ENCODE measurements at regions not wholly inside any gene's neighbourhood (a gene's known extent, or its start where the extent isn't known, plus 50 kb on each side); places are given as distances from the start of the nearest gene placed in this dataset.

- no peaks in the 10 kb centered on the region for H3K9me3 Mint-ChIP-seq
- DNase-seq (no peak), ATAC-seq (replicated peaks in 1 of 2) (no peak)
- no peaks in the 10 kb centered on the region for H3K36me3 Mint-ChIP-seq (ENCODE audit: insufficient read depth in 2 of 2)
- H3K27me3 Mint-ChIP-seq (ENCODE audit: low read depth): peaks cover 7% of the 10 kb centered on the region
- no peaks in the 10 kb centered on the region for H3K4me1 Mint-ChIP-seq (ENCODE audit: low read depth)
- H3K4me3 Mint-ChIP-seq: no peak overlapping the region
- no peak overlapping the region for H3K27ac Mint-ChIP-seq
Measured at GRCh38 chr11:45597097-45597496, 68.3 kb downstream of the CHST1 start.

GRCh38 chr11:45596571-45596970, 68.9 kb downstream of the CHST1 start:
- Mint-ChIP-seq H3K27me3 (ENCODE audit: low read depth) (peaks cover 7% of the 10 kb centered on the region), H3K36me3 (ENCODE audit: insufficient read depth in 2 of 2) (no peaks in the 10 kb centered on the region)
- ATAC-seq (replicated peaks in 1 of 2): no peak

GRCh38 chr11:45593992-45594391, 71.4 kb downstream of the CHST1 start:
- Mint-ChIP-seq H3K27ac (no peak overlapping the region), H3K4me3 (no peak overlapping the region), H3K9me3 (no peaks in the 10 kb centered on the region), H3K27me3 (ENCODE audit: low read depth) (no peaks in the 10 kb centered on the region), H3K4me1 (ENCODE audit: low read depth) (no peaks in the 10 kb centered on the region), H3K36me3 (ENCODE audit: insufficient read depth in 2 of 2) (no peaks in the 10 kb centered on the region)
- no peak for ATAC-seq (replicated peaks in 1 of 2)
- no peak for DNase-seq

More at GRCh38 chr11:45596571-45596970, 68.9 kb downstream of the CHST1 start:
- no peaks in the 10 kb centered on the region for H3K4me1 Mint-ChIP-seq (ENCODE audit: low read depth)
- no peak for DNase-seq
- H3K27ac Mint-ChIP-seq: no peak overlapping the region
- H3K4me3 Mint-ChIP-seq: no peak overlapping the region
- no peaks in the 10 kb centered on the region for H3K9me3 Mint-ChIP-seq

GRCh38 chr11:45592636-45593035, 72.8 kb downstream of the CHST1 start:
- Mint-ChIP-seq H3K4me1 (ENCODE audit: low read depth) (no peaks in the 10 kb centered on the region), H3K36me3 (ENCODE audit: insufficient read depth in 2 of 2) (no peaks in the 10 kb centered on the region), H3K4me3 (no peak overlapping the region), H3K27me3 (ENCODE audit: low read depth) (no peaks in the 10 kb centered on the region), H3K27ac (no peak overlapping the region), H3K9me3 (no peaks in the 10 kb centered on the region)
- DNase-seq (no peak), ATAC-seq (replicated peaks in 1 of 2) (no peak)

GRCh38 chr11:45590743-45591142, 74.7 kb downstream of the CHST1 start:
- Mint-ChIP-seq H3K27ac (no peak overlapping the region), H3K27me3 (ENCODE audit: low read depth) (peaks cover 6% of the 10 kb centered on the region), H3K36me3 (ENCODE audit: insufficient read depth in 2 of 2) (no peaks in the 10 kb centered on the region), H3K9me3 (no peaks in the 10 kb centered on the region), H3K4me3 (no peak overlapping the region), H3K4me1 (ENCODE audit: low read depth) (no peaks in the 10 kb centered on the region)
- DNase-seq (no peak), ATAC-seq (replicated peaks in 1 of 2) (no peak)

GRCh38 chr11:45585205-45585604, 80.2 kb downstream of the CHST1 start:
- H3K27me3 Mint-ChIP-seq (ENCODE audit: low read depth): peaks cover 14% of the 10 kb centered on the region
- no peaks in the 10 kb centered on the region for H3K36me3 Mint-ChIP-seq (ENCODE audit: insufficient read depth in 2 of 2)
- DNase-seq (no peak), ATAC-seq (replicated peaks in 1 of 2) (no peak)
- no peak overlapping the region for H3K27ac Mint-ChIP-seq
- H3K4me1 Mint-ChIP-seq (ENCODE audit: low read depth): no peaks in the 10 kb centered on the region
- no peak overlapping the region for H3K4me3 Mint-ChIP-seq
- H3K9me3 Mint-ChIP-seq: no peaks in the 10 kb centered on the region

- ATAC-seq (replicated peaks in 1 of 2) (no peak), DNase-seq (no peak)
- no peaks in the 10 kb centered on the region for H3K9me3 Mint-ChIP-seq
- no peak overlapping the region for H3K4me3 Mint-ChIP-seq
- peaks cover 14% of the 10 kb centered on the region for H3K27me3 Mint-ChIP-seq (ENCODE audit: low read depth)
- H3K36me3 Mint-ChIP-seq (ENCODE audit: insufficient read depth in 2 of 2): no peaks in the 10 kb centered on the region
- no peaks in the 10 kb centered on the region for H3K4me1 Mint-ChIP-seq (ENCODE audit: low read depth)
- H3K27ac Mint-ChIP-seq: no peak overlapping the region
Measured at GRCh38 chr11:45583981-45584566, 81.3 kb downstream of the CHST1 start.

- ATAC-seq (replicated peaks in 1 of 2): no peak
Measured at GRCh38 chr11:45580399-45580798, 85.0 kb downstream of the CHST1 start.

GRCh38 chr11:45578316-45578715, 87.1 kb downstream of the CHST1 start:
- no peak overlapping the region for H3K4me3 Mint-ChIP-seq
- no peaks in the 10 kb centered on the region for H3K9me3 Mint-ChIP-seq
- ATAC-seq (replicated peaks in 1 of 2) (no peak), DNase-seq (no peak)
- no peaks in the 10 kb centered on the region for H3K36me3 Mint-ChIP-seq (ENCODE audit: insufficient read depth in 2 of 2)
- H3K27me3 Mint-ChIP-seq (ENCODE audit: low read depth): peaks cover 27% of the 10 kb centered on the region
- H3K27ac Mint-ChIP-seq: no peak overlapping the region
- no peaks in the 10 kb centered on the region for H3K4me1 Mint-ChIP-seq (ENCODE audit: low read depth)

More at GRCh38 chr11:45580399-45580798, 85.0 kb downstream of the CHST1 start:
- peaks cover 15% of the 10 kb centered on the region for H3K27me3 Mint-ChIP-seq (ENCODE audit: low read depth)
- H3K27ac Mint-ChIP-seq: no peak overlapping the region
- H3K9me3 Mint-ChIP-seq: no peaks in the 10 kb centered on the region
- H3K4me3 Mint-ChIP-seq: no peak overlapping the region
- H3K36me3 Mint-ChIP-seq (ENCODE audit: insufficient read depth in 2 of 2): no peaks in the 10 kb centered on the region
- DNase-seq: no peak
- no peaks in the 10 kb centered on the region for H3K4me1 Mint-ChIP-seq (ENCODE audit: low read depth)

- no peak overlapping the region for H3K27ac Mint-ChIP-seq
- DNase-seq (no peak), ATAC-seq (replicated peaks in 1 of 2) (no peak)
- H3K4me1 Mint-ChIP-seq (ENCODE audit: low read depth): no peaks in the 10 kb centered on the region
- no peak overlapping the region for H3K4me3 Mint-ChIP-seq
- H3K9me3 Mint-ChIP-seq: no peaks in the 10 kb centered on the region
- H3K27me3 Mint-ChIP-seq (ENCODE audit: low read depth): peaks cover 31% of the 10 kb centered on the region
- no peaks in the 10 kb centered on the region for H3K36me3 Mint-ChIP-seq (ENCODE audit: insufficient read depth in 2 of 2)
Measured at GRCh38 chr11:45577752-45578151, 87.7 kb downstream of the CHST1 start.

GRCh38 chr11:45576461-45577215, 88.8 kb downstream of the CHST1 start:
- no peak for ATAC-seq (replicated peaks in 1 of 2)
- no peak for DNase-seq
- Mint-ChIP-seq H3K27me3 (ENCODE audit: low read depth) (peaks cover 29% of the 10 kb centered on the region), H3K4me3 (no peak overlapping the region), H3K4me1 (ENCODE audit: low read depth) (no peaks in the 10 kb centered on the region), H3K9me3 (no peaks in the 10 kb centered on the region), H3K27ac (no peak overlapping the region), H3K36me3 (ENCODE audit: insufficient read depth in 2 of 2) (no peaks in the 10 kb centered on the region)

- H3K27ac Mint-ChIP-seq: no peak overlapping the region
- ATAC-seq (replicated peaks in 1 of 2) (no peak), DNase-seq (no peak)
- H3K9me3 Mint-ChIP-seq: no peaks in the 10 kb centered on the region
- no peaks in the 10 kb centered on the region for H3K36me3 Mint-ChIP-seq (ENCODE audit: insufficient read depth in 2 of 2)
- H3K4me3 Mint-ChIP-seq: no peak overlapping the region
- peaks cover 29% of the 10 kb centered on the region for H3K27me3 Mint-ChIP-seq (ENCODE audit: low read depth)
- H3K4me1 Mint-ChIP-seq (ENCODE audit: low read depth): no peaks in the 10 kb centered on the region
Measured at GRCh38 chr11:45573728-45574127, 91.7 kb downstream of the CHST1 start.

- Mint-ChIP-seq H3K36me3 (ENCODE audit: insufficient read depth in 2 of 2) (no peaks in the 10 kb centered on the region), H3K4me1 (ENCODE audit: low read depth) (no peaks in the 10 kb centered on the region), H3K27ac (no peak overlapping the region), H3K9me3 (no peaks in the 10 kb centered on the region), H3K27me3 (ENCODE audit: low read depth) (peaks cover 29% of the 10 kb centered on the region), H3K4me3 (no peak overlapping the region)
- ATAC-seq (replicated peaks in 1 of 2) (no peak), DNase-seq (no peak)
Measured at GRCh38 chr11:45572354-45573123, 92.9 kb downstream of the CHST1 start.

Data from activated T-cell treated with anti-CD3 and anti-CD28 coated beads, Interleukin-2, amount 50 U/mL, for 72 hours (primary cell).